HL-60 (cell line): ENCODE measurements at regions not wholly inside any gene's neighbourhood (a gene's known extent, or its start where the extent isn't known, plus 50 kb on each side); places are given as distances from the start of the nearest gene placed in this dataset.

ENCODE experiments used
- DNase-seq, 2 experiments: peaks; one replicate each; pipeline ENCODE4 v3.0.0-alpha.2; 2010 to 2020; ENCODE audit warnings: low read depth in 1 of 2, low spot score in 1 of 2
- H3K27ac ChIP-seq: fragments of 250-450 bp; sonication (Bioruptor Pico); replicated peaks from 2 replicates; pipeline ENCODE4 v1.5.1; 2020; ENCODE audit warnings: mild to moderate bottlenecking, moderate library complexity
- H3K27me3 ChIP-seq: fragments of 250-450 bp; sonication (Bioruptor Pico); 2 replicates; pipeline ENCODE4 v1.5.1; 2021; ENCODE audit warnings: mild to moderate bottlenecking, moderate library complexity; ENCODE audit not compliant: insufficient read depth, poor library complexity, severe bottlenecking
- H3K4me3 ChIP-seq: replicated peaks from 2 replicates; pipeline ENCODE4 v1.5.1; 2011; ENCODE audit warnings: mild to moderate bottlenecking, control low read depth, low read length; ENCODE audit not compliant: insufficient read depth
- CTCF ChIP-seq: IDR thresholded peaks from one replicate; pipeline ENCODE4 v1.5.1; 2011; ENCODE audit warnings: low read length, control low read depth, inconsistent platforms; ENCODE audit not compliant: insufficient read depth
- GABPA ChIP-seq: IDR thresholded peaks from 2 replicates; pipeline ENCODE4 v1.6.1; 2012; ENCODE audit warnings: low read depth
- POLR2AphosphoS5 ChIP-seq: IDR thresholded peaks from 2 replicates; pipeline ENCODE4 v1.6.1; 2012; ENCODE audit warnings: low read depth
- SPI1 ChIP-seq: IDR thresholded peaks from 2 replicates; pipeline ENCODE4 v1.6.1; 2012; ENCODE audit warnings: low read depth, mild to moderate bottlenecking, borderline replicate concordance
- TF ChIP-seq, protein P1 (sequence below): IDR thresholded peaks from 2 replicates; pipeline ENCODE4 v1.6.1; 2012; ENCODE audit warnings: low read depth; ENCODE audit not compliant: insufficient replicate concordance

DNA sequence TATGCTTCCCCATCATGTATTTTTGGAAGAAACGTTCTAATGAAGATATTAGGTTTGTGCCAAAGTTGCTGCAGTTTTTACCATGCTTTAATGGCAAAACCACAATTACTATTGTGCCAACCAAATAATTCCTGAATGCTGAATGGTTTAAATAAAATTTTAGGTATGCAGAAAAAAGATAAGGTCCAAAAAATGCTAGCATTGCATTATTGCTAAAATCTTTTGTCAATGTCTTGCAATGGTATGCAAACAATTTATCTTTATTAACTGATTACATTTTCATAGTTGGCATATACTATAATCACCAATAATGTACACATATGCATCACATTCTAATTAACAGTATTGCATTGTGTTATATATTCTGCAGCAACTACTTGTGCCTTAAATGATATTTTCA is 1657.4 kb upstream of the IGFBP7 start:
- Histone ChIP-seq H3K27ac (no peak overlapping the region), H3K27me3 (no peaks in the 10 kb centered on the region), H3K4me3 (no peak overlapping the region)
- DNase-seq: no peak
- no peak for TF ChIP-seq SPI1
- no peak for TF ChIP-seq CTCF
- TF ChIP-seq GABPA: no peak
- TF ChIP-seq, protein P1, sequence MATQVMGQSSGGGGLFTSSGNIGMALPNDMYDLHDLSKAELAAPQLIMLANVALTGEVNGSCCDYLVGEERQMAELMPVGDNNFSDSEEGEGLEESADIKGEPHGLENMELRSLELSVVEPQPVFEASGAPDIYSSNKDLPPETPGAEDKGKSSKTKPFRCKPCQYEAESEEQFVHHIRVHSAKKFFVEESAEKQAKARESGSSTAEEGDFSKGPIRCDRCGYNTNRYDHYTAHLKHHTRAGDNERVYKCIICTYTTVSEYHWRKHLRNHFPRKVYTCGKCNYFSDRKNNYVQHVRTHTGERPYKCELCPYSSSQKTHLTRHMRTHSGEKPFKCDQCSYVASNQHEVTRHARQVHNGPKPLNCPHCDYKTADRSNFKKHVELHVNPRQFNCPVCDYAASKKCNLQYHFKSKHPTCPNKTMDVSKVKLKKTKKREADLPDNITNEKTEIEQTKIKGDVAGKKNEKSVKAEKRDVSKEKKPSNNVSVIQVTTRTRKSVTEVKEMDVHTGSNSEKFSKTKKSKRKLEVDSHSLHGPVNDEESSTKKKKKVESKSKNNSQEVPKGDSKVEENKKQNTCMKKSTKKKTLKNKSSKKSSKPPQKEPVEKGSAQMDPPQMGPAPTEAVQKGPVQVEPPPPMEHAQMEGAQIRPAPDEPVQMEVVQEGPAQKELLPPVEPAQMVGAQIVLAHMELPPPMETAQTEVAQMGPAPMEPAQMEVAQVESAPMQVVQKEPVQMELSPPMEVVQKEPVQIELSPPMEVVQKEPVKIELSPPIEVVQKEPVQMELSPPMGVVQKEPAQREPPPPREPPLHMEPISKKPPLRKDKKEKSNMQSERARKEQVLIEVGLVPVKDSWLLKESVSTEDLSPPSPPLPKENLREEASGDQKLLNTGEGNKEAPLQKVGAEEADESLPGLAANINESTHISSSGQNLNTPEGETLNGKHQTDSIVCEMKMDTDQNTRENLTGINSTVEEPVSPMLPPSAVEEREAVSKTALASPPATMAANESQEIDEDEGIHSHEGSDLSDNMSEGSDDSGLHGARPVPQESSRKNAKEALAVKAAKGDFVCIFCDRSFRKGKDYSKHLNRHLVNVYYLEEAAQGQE: no peak
- TF ChIP-seq POLR2AphosphoS5: no peak

- H3K27ac ChIP-seq: no peak overlapping the region
- H3K27me3 ChIP-seq: no peaks in the 10 kb centered on the region
- TF ChIP-seq GABPA: no peak
- TF ChIP-seq CTCF: no peak
- TF ChIP-seq POLR2AphosphoS5: no peak
- TF ChIP-seq SPI1: no peak
- TF ChIP-seq, protein P1: no peak
- no peak for DNase-seq
- no peak overlapping the region for H3K4me3 ChIP-seq
Measured at GRCh38 chr4:58766763-58767162, 1656.6 kb upstream of the IGFBP7 start.

DNA sequence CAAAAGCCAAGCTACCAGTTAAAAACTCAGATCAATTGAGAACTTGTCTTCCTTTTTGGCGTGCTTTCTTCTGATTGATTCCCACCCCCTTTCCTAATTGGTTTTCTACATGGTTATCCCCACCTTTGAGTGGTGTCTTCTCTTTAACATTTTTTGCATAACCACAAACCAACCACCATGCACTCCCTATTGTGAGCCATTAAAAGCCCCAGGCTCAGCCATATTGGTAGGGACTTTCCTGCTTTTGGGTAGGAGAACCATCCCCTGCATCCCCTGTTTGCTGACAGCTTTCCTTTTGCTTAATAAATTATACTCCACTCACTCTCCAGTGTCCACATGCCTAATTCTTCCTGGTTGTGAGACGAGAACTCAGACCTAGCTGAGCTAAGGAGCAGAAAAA is 1651.4 kb upstream of the IGFBP7 start:
- Histone ChIP-seq H3K4me3 (no peak overlapping the region), H3K27ac (no peak overlapping the region), H3K27me3 (no peaks in the 10 kb centered on the region)
- TF ChIP-seq GABPA (no peak), CTCF (no peak), POLR2AphosphoS5 (no peak), SPI1 (no peak)
- TF ChIP-seq, protein P1: no peak
- DNase-seq: no peak
